ENCODE measurements at regions not wholly inside any gene's neighbourhood (a gene's known extent, or its start where the extent isn't known, plus 50 kb on each side); places are given as distances from the start of the nearest gene placed in this dataset.

DNA sequence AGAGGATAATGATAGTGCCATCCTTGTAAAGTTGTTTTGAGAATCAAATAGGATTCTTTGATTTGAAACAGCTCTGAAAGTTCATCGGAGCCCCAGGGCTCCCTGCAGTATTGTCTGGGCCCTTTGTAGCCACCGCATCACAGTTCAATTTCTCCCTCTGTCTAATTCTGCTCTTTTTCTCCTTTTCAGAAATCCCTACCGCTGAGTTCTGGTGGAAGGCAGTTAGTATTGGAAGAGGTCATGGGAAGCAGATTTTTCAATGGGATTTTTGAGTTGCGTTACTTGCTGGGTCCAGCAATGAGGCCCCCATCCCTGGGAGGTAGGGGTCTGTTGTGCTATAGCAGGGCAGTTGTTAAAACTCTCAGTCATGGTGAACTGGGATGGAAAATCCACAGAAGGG is 101.0 kb upstream of the DISP3 start:
- TF ChIP-seq, protein P1, sequence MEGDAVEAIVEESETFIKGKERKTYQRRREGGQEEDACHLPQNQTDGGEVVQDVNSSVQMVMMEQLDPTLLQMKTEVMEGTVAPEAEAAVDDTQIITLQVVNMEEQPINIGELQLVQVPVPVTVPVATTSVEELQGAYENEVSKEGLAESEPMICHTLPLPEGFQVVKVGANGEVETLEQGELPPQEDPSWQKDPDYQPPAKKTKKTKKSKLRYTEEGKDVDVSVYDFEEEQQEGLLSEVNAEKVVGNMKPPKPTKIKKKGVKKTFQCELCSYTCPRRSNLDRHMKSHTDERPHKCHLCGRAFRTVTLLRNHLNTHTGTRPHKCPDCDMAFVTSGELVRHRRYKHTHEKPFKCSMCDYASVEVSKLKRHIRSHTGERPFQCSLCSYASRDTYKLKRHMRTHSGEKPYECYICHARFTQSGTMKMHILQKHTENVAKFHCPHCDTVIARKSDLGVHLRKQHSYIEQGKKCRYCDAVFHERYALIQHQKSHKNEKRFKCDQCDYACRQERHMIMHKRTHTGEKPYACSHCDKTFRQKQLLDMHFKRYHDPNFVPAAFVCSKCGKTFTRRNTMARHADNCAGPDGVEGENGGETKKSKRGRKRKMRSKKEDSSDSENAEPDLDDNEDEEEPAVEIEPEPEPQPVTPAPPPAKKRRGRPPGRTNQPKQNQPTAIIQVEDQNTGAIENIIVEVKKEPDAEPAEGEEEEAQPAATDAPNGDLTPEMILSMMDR (conservative IDR thresholded peaks at IDR 0.05; ENCODE audit: low read length), result no peak
- TF ChIP-seq EZH2phosphoT487 (IDR thresholded peaks at IDR 0.05; ENCODE audit: borderline replicate concordance, low read depth, low read length), result no peak

Data from OCI-LY7 (cell line).